ENCODE measurements at regions not wholly inside any gene's neighbourhood (a gene's known extent, or its start where the extent isn't known, plus 50 kb on each side); places are given as distances from the start of the nearest gene placed in this dataset.

- peak overlapping the region in 1 of 2 donors; percentile 26 for H3K4me3 ChIP-seq (ENCODE audit: low read length in 2 of 2)
Measured at GRCh38 chr4:125390126-125390525, 75.4 kb downstream of the FAT4 start.

GRCh38 chr4:125390727-125391126 lies 76.0 kb downstream of the FAT4 start:
- Histone ChIP-seq H3K27ac (ENCODE audit: low read depth in 1 of 2, low read length in 2 of 2) (peak overlapping the region in 1 of 2 donors; percentile 33), H3K4me3 (ENCODE audit: low read length in 2 of 2) (no peak overlapping the region), H3K27me3 (ENCODE audit: control insufficient read depth in 1 of 2, insufficient read depth in 2 of 2, low read length in 1 of 2) (no peaks in the 10 kb centered on the region), H3K36me3 (ENCODE audit: control insufficient read depth in 1 of 2, insufficient read depth in 2 of 2, low read length in 1 of 2) (no peaks in the 10 kb centered on the region), H3K9me3 (ENCODE audit: control insufficient read depth, low read length) (no peaks in the 10 kb centered on the region), H3K4me1 (ENCODE audit: control insufficient read depth in 1 of 2, insufficient read depth in 2 of 2, low read length in 2 of 2) (peaks cover 0 to 2% of the 10 kb centered on the region in 2 donors)
- DNase-seq (no peak), ATAC-seq (ENCODE audit: low FRiP score) (no peak)
- intact Hi-C loops (cut with DNase I) = loop anchor here (5.0 kb wide), 1 partner anchor 73 kb away; no protein-coding TSS in a partner anchor

More at GRCh38 chr4:125390126-125390525, 75.4 kb downstream of the FAT4 start:
- peak overlapping the region; percentile 33 to 100 for H3K27ac ChIP-seq (ENCODE audit: low read depth in 1 of 2, low read length in 2 of 2)
- no peaks in the 10 kb centered on the region for H3K27me3 ChIP-seq (ENCODE audit: control insufficient read depth in 1 of 2, insufficient read depth in 2 of 2, low read length in 1 of 2)
- intact Hi-C loops (cut with DNase I) = loop anchor here (5.0 kb wide), 1 partner anchor 73 kb away; no protein-coding TSS in a partner anchor
- no peaks in the 10 kb centered on the region for H3K9me3 ChIP-seq (ENCODE audit: control insufficient read depth, low read length)
- WGBS, 2 donors = 12 to 18% methylated on average over 4 of the region's 4 CpGs
- ATAC-seq (ENCODE audit: low FRiP score) (peak; percentile 76), DNase-seq (no peak)
- H3K4me1 ChIP-seq (ENCODE audit: control insufficient read depth in 1 of 2, insufficient read depth in 2 of 2, low read length in 2 of 2) = peaks cover 0 to 2% of the 10 kb centered on the region in 2 donors
- H3K36me3 ChIP-seq (ENCODE audit: control insufficient read depth in 1 of 2, insufficient read depth in 2 of 2, low read length in 1 of 2) = no peaks in the 10 kb centered on the region

GRCh38 chr4:125392694-125393093 lies 77.9 kb downstream of the FAT4 start:
- intact Hi-C loops (cut with DNase I) = loop anchor here (5.0 kb wide), 1 partner anchor 75 kb away; no protein-coding TSS in a partner anchor
- ATAC-seq (ENCODE audit: low FRiP score) (no peak), DNase-seq (no peak)
- peaks cover 0 to 2% of the 10 kb centered on the region in 2 donors for H3K4me1 ChIP-seq (ENCODE audit: control insufficient read depth in 1 of 2, insufficient read depth in 2 of 2, low read length in 2 of 2)
- no peaks in the 10 kb centered on the region for H3K36me3 ChIP-seq (ENCODE audit: control insufficient read depth in 1 of 2, insufficient read depth in 2 of 2, low read length in 1 of 2)
- 0 to 4% methylated on average over 1 of the region's 1 CpG for WGBS, 2 donors
- H3K27ac ChIP-seq (ENCODE audit: low read depth in 1 of 2, low read length in 2 of 2) = no peak overlapping the region
- H3K27me3 ChIP-seq (ENCODE audit: control insufficient read depth in 1 of 2, insufficient read depth in 2 of 2, low read length in 1 of 2) = no peaks in the 10 kb centered on the region
- no peaks in the 10 kb centered on the region for H3K9me3 ChIP-seq (ENCODE audit: control insufficient read depth, low read length)
- no peak overlapping the region for H3K4me3 ChIP-seq (ENCODE audit: low read length in 2 of 2)

- WGBS, 2 donors = 46 to 50% methylated on average over 2 of the region's 2 CpGs
- Histone ChIP-seq H3K4me1 (ENCODE audit: control insufficient read depth in 1 of 2, insufficient read depth in 2 of 2, low read length in 2 of 2) (peaks cover 0 to 2% of the 10 kb centered on the region in 2 donors), H3K27ac (ENCODE audit: low read depth in 1 of 2, low read length in 2 of 2) (no peak overlapping the region), H3K36me3 (ENCODE audit: control insufficient read depth in 1 of 2, insufficient read depth in 2 of 2, low read length in 1 of 2) (no peaks in the 10 kb centered on the region), H3K27me3 (ENCODE audit: control insufficient read depth in 1 of 2, insufficient read depth in 2 of 2, low read length in 1 of 2) (no peaks in the 10 kb centered on the region), H3K9me3 (ENCODE audit: control insufficient read depth, low read length) (no peaks in the 10 kb centered on the region), H3K4me3 (ENCODE audit: low read length in 2 of 2) (no peak overlapping the region)
- ATAC-seq (ENCODE audit: low FRiP score) (no peak), DNase-seq (no peak)
- intact Hi-C loops (cut with DNase I) = loop anchor here (5.0 kb wide), 1 partner anchor 77 kb away; no protein-coding TSS in a partner anchor
Measured at GRCh38 chr4:125393825-125394224, 79.1 kb downstream of the FAT4 start.

- peaks cover 0 to 2% of the 10 kb centered on the region in 2 donors for H3K4me1 ChIP-seq (ENCODE audit: control insufficient read depth in 1 of 2, insufficient read depth in 2 of 2, low read length in 2 of 2)
- H3K27ac ChIP-seq (ENCODE audit: low read depth in 1 of 2, low read length in 2 of 2) = no peak overlapping the region
- no peaks in the 10 kb centered on the region for H3K9me3 ChIP-seq (ENCODE audit: control insufficient read depth, low read length)
- no peaks in the 10 kb centered on the region for H3K27me3 ChIP-seq (ENCODE audit: control insufficient read depth in 1 of 2, insufficient read depth in 2 of 2, low read length in 1 of 2)
- ATAC-seq (ENCODE audit: low FRiP score) (no peak), DNase-seq (no peak)
- H3K4me3 ChIP-seq (ENCODE audit: low read length in 2 of 2) = no peak overlapping the region
- 45 to 47% methylated on average over 2 of the region's 2 CpGs for WGBS, 2 donors
- no peaks in the 10 kb centered on the region for H3K36me3 ChIP-seq (ENCODE audit: control insufficient read depth in 1 of 2, insufficient read depth in 2 of 2, low read length in 1 of 2)
- intact Hi-C loops (cut with DNase I) = loop anchor here in 1 of 2 donors (5.0 kb wide), 1 partner anchor 40 kb away; no protein-coding TSS in a partner anchor
Measured at GRCh38 chr4:125397226-125397625, 82.5 kb downstream of the FAT4 start.

GRCh38 chr4:125398263-125399002 lies 83.7 kb downstream of the FAT4 start:
- H3K27ac ChIP-seq (ENCODE audit: low read depth in 1 of 2, low read length in 2 of 2) = no peak overlapping the region
- H3K27me3 ChIP-seq (ENCODE audit: control insufficient read depth in 1 of 2, insufficient read depth in 2 of 2, low read length in 1 of 2) = no peaks in the 10 kb centered on the region
- no peaks in the 10 kb centered on the region for H3K36me3 ChIP-seq (ENCODE audit: control insufficient read depth in 1 of 2, insufficient read depth in 2 of 2, low read length in 1 of 2)
- H3K4me3 ChIP-seq (ENCODE audit: low read length in 2 of 2) = no peak overlapping the region
- no peak for DNase-seq
- no peaks in the 10 kb centered on the region for H3K9me3 ChIP-seq (ENCODE audit: control insufficient read depth, low read length)
- no peak for ATAC-seq (ENCODE audit: low FRiP score)
- 70 to 72% methylated on average over 9 of the region's 9 CpGs for WGBS, 2 donors
- intact Hi-C loops (cut with DNase I) = loop anchor here in 1 of 2 donors (5.0 kb wide), 1 partner anchor 41 kb away; no protein-coding TSS in a partner anchor
- peaks cover 0 to 2% of the 10 kb centered on the region in 2 donors for H3K4me1 ChIP-seq (ENCODE audit: control insufficient read depth in 1 of 2, insufficient read depth in 2 of 2, low read length in 2 of 2)

- no peak overlapping the region for H3K27ac ChIP-seq (ENCODE audit: low read depth in 1 of 2, low read length in 2 of 2)
- H3K4me3 ChIP-seq (ENCODE audit: low read length in 2 of 2) = no peak overlapping the region
- intact Hi-C loops (cut with DNase I) = no loop called here
- H3K36me3 ChIP-seq (ENCODE audit: control insufficient read depth in 1 of 2, insufficient read depth in 2 of 2, low read length in 1 of 2) = no peaks in the 10 kb centered on the region
- H3K4me1 ChIP-seq (ENCODE audit: control insufficient read depth in 1 of 2, insufficient read depth in 2 of 2, low read length in 2 of 2) = no peaks in the 10 kb centered on the region
- ATAC-seq (ENCODE audit: low FRiP score) (no peak), DNase-seq (no peak)
- H3K27me3 ChIP-seq (ENCODE audit: control insufficient read depth in 1 of 2, insufficient read depth in 2 of 2, low read length in 1 of 2) = no peaks in the 10 kb centered on the region
- WGBS, 2 donors = 28 to 30% methylated on average over 3 of the region's 3 CpGs
- no peaks in the 10 kb centered on the region for H3K9me3 ChIP-seq (ENCODE audit: control insufficient read depth, low read length)
Measured at GRCh38 chr4:125400756-125401155, 86.0 kb downstream of the FAT4 start.

GRCh38 chr4:125401784-125402183 lies 87.0 kb downstream of the FAT4 start:
- no peak for DNase-seq
- H3K36me3 ChIP-seq (ENCODE audit: control insufficient read depth in 1 of 2, insufficient read depth in 2 of 2, low read length in 1 of 2) = no peaks in the 10 kb centered on the region
- no peaks in the 10 kb centered on the region for H3K4me1 ChIP-seq (ENCODE audit: control insufficient read depth in 1 of 2, insufficient read depth in 2 of 2, low read length in 2 of 2)
- no peak overlapping the region for H3K4me3 ChIP-seq (ENCODE audit: low read length in 2 of 2)
- WGBS, 2 donors = 81 to 83% methylated on average over 2 of the region's 2 CpGs
- H3K27me3 ChIP-seq (ENCODE audit: control insufficient read depth in 1 of 2, insufficient read depth in 2 of 2, low read length in 1 of 2) = no peaks in the 10 kb centered on the region
- intact Hi-C loops (cut with DNase I) = no loop called here
- H3K9me3 ChIP-seq (ENCODE audit: control insufficient read depth, low read length) = no peaks in the 10 kb centered on the region
- H3K27ac ChIP-seq (ENCODE audit: low read depth in 1 of 2, low read length in 2 of 2) = no peak overlapping the region
- ATAC-seq (ENCODE audit: low FRiP score) = no peak

GRCh38 chr4:125420526-125420925 lies 105.8 kb downstream of the FAT4 start:
- 15 to 16% methylated on average over 2 of the region's 2 CpGs for WGBS, 2 donors
- intact Hi-C loops (cut with DNase I) = no loop called here
- peaks cover 2 to 5% of the 10 kb centered on the region in 2 donors for H3K36me3 ChIP-seq (ENCODE audit: control insufficient read depth in 1 of 2, insufficient read depth in 2 of 2, low read length in 1 of 2)
- no peaks in the 10 kb centered on the region for H3K9me3 ChIP-seq (ENCODE audit: control insufficient read depth, low read length)
- H3K4me1 ChIP-seq (ENCODE audit: control insufficient read depth in 1 of 2, insufficient read depth in 2 of 2, low read length in 2 of 2) = no peaks in the 10 kb centered on the region
- DNase-seq = no peak
- H3K27me3 ChIP-seq (ENCODE audit: control insufficient read depth in 1 of 2, insufficient read depth in 2 of 2, low read length in 1 of 2) = no peaks in the 10 kb centered on the region
- no peak overlapping the region for H3K27ac ChIP-seq (ENCODE audit: low read depth in 1 of 2, low read length in 2 of 2)
- no peak for ATAC-seq (ENCODE audit: low FRiP score)
- H3K4me3 ChIP-seq (ENCODE audit: low read length in 2 of 2) = no peak overlapping the region
